ENCODE measurements at regions not wholly inside any gene's neighbourhood (a gene's known extent, or its start where the extent isn't known, plus 50 kb on each side); places are given as distances from the start of the nearest gene placed in this dataset.

- no peak for FAIRE-seq
- no peaks in the 10 kb centered on the region for H3K36me3 ChIP-seq (replicated peaks in 1 of 2; ENCODE audit: control insufficient read depth in 1 of 2, insufficient read depth in 2 of 2, low read length in 2 of 2)
- H3K9ac ChIP-seq (ENCODE audit: insufficient read depth, low read depth, low read length) = no peak overlapping the region
- intact Hi-C loops (cut with micrococcal nuclease; ENCODE audit: unreplicated experiment) (no loop called here), in situ Hi-C loops (cut with HindIII; ENCODE audit: extremely low pct_ligation_motif_present, low pct_unique_long_range_greater_than_20kb) (no loop called here)
- POLR2A ChIA-PET = no interaction called here
- no peak overlapping the region for H3K4me2 ChIP-seq (ENCODE audit: low read depth, low read length)
- no peak for ATAC-seq
- no TSS peak for BruUV-seq (replicated peaks)
- H3K27me3 ChIP-seq (ENCODE audit: control insufficient read depth in 1 of 2, insufficient read depth in 2 of 2, low read length in 2 of 2) = no peaks in the 10 kb centered on the region; a peak in 1 of 5 replicates
- H3K27ac ChIP-seq (ENCODE audit: extremely low read length, insufficient read depth, low read length) = no peak overlapping the region
- 32% methylated on average over 4 of the region's 4 CpGs for WGBS (ENCODE audit: low lambda C conversion rate)
- no peak for DNase-seq (ENCODE audit: low spot score)
- no peaks in the 10 kb centered on the region for H3K79me2 ChIP-seq (ENCODE audit: insufficient read depth, low read length)
- CTCF ChIA-PET (ENCODE audit: low intra/inter-chr PET ratio, low total read pairs) = no interaction called here
- H3K4me1 ChIP-seq (ENCODE audit: insufficient read depth, low read length) = no peaks in the 10 kb centered on the region
- H3K4me3 ChIP-seq (replicated peaks in 1 of 3; ENCODE audit: insufficient read depth in 1 of 3, low read depth in 2 of 3, low read length in 3 of 3) = no peak overlapping the region
- H2AFZ ChIP-seq (ENCODE audit: low read length) = no peak overlapping the region
- H3K9me3 ChIP-seq (ENCODE audit: low read length) = no peaks in the 10 kb centered on the region
- no peaks in the 10 kb centered on the region for H4K20me1 ChIP-seq (ENCODE audit: insufficient read depth, low read length)
- TF ChIP-seq DZIP1 (CRISPR knock-in tag; IDR thresholded peaks at IDR 0.05) (no peak), NCOA2 (CRISPR knock-in tag; IDR thresholded peaks at IDR 0.05) (no peak), EP300 (IDR thresholded peaks at IDR 0.05; ENCODE audit: low read depth in 2 of 2, low read length in 2 of 2) (no peak), EP300 (CRISPR knock-in tag; IDR thresholded peaks at IDR 0.05; ENCODE audit: borderline replicate concordance) (no peak), ZBTB34 (CRISPR knock-in tag; IDR thresholded peaks at IDR 0.05) (no peak), THAP9 (CRISPR knock-in tag; IDR thresholded peaks at IDR 0.05; ENCODE audit: borderline replicate concordance) (no peak), ZNF747 (CRISPR knock-in tag; IDR thresholded peaks at IDR 0.05; ENCODE audit: borderline replicate concordance) (no peak), PRDM4 (CRISPR knock-in tag; IDR thresholded peaks at IDR 0.05; ENCODE audit: borderline replicate concordance) (no peak), SIX4 (CRISPR knock-in tag; IDR thresholded peaks at IDR 0.05) (no peak), AGO2 (optimal IDR thresholded peaks at IDR 0.05; ENCODE audit: low read depth, low read length) (no peak), HDAC1 (CRISPR knock-in tag; IDR thresholded peaks at IDR 0.05) (no peak), HMGA1 (CRISPR knock-in tag; conservative IDR thresholded peaks at IDR 0.05) (no peak), ZNF367 (CRISPR knock-in tag; IDR thresholded peaks at IDR 0.05; ENCODE audit: borderline replicate concordance) (no peak), ZMAT5 (CRISPR knock-in tag; IDR thresholded peaks at IDR 0.05; ENCODE audit: borderline replicate concordance, low read depth) (no peak)
Measured at GRCh38 chr13:75196147-75196837, 285.7 kb downstream of the TBC1D4 start.
